ENCODE measurements at regions not wholly inside any gene's neighbourhood (a gene's known extent, or its start where the extent isn't known, plus 50 kb on each side); places are given as distances from the start of the nearest gene placed in this dataset.

DNA sequence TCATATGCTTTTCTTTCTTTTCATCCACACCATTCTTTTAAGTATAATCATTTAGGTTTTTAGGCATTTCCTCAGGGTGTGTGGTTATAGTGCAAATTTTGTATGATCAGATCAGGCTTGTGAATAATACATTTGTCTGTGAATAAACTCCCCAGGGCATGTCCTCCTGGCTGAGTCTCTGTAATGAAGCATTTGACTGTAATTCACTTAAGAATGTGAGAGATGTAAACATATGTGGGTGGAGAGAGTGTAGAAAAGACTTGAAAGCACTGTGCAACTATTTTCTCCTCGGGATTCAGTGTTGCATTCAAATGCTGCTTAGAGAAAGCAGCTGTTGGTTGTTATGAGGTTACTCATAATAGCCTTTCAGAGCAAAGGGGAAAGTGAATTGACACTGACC is 996.5 kb downstream of the TUSC7 start:
- TF ChIP-seq, protein P1, sequence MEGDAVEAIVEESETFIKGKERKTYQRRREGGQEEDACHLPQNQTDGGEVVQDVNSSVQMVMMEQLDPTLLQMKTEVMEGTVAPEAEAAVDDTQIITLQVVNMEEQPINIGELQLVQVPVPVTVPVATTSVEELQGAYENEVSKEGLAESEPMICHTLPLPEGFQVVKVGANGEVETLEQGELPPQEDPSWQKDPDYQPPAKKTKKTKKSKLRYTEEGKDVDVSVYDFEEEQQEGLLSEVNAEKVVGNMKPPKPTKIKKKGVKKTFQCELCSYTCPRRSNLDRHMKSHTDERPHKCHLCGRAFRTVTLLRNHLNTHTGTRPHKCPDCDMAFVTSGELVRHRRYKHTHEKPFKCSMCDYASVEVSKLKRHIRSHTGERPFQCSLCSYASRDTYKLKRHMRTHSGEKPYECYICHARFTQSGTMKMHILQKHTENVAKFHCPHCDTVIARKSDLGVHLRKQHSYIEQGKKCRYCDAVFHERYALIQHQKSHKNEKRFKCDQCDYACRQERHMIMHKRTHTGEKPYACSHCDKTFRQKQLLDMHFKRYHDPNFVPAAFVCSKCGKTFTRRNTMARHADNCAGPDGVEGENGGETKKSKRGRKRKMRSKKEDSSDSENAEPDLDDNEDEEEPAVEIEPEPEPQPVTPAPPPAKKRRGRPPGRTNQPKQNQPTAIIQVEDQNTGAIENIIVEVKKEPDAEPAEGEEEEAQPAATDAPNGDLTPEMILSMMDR (IDR thresholded peaks at IDR 0.05 in 8 of 11, conservative IDR thresholded peaks at IDR 0.05 in 3 of 11), result no peak
- TF ChIP-seq POLR2A (IDR thresholded peaks at IDR 0.05) (no peak), POLR2AphosphoS5 (IDR thresholded peaks at IDR 0.05) (no peak)

Measured in spleen (tissue), 7 donors.